HUES48 (cell line): ENCODE measurements at regions not wholly inside any gene's neighbourhood (a gene's known extent, or its start where the extent isn't known, plus 50 kb on each side); places are given as distances from the start of the nearest gene placed in this dataset.

ENCODE experiments used
- H3K27ac ChIP-seq: one replicate; pipeline ENCODE4 v1.7.0; 2013; ENCODE audit warnings: low read depth, low read length, inconsistent platforms
- H3K27me3 ChIP-seq: 2 replicates; pipeline ENCODE4 v1.6.1; 2013; ENCODE audit warnings: mild to moderate bottlenecking, low read length; ENCODE audit not compliant: control insufficient read depth, insufficient read depth
- H3K36me3 ChIP-seq: 2 replicates; pipeline ENCODE4 v1.6.1; 2013; ENCODE audit warnings: low read length; ENCODE audit not compliant: control insufficient read depth, insufficient read depth
- H3K4me1 ChIP-seq: 2 replicates; pipeline ENCODE4 v1.6.1; 2013; ENCODE audit warnings: mild to moderate bottlenecking, low read length; ENCODE audit not compliant: control insufficient read depth, insufficient read depth
- H3K4me3 ChIP-seq: 2 replicates; pipeline ENCODE4 v1.5.1; 2013; ENCODE audit warnings: mild to moderate bottlenecking, low read depth, low read length
- H3K9ac ChIP-seq: 2 replicates; pipeline ENCODE4 v1.6.1; 2013; ENCODE audit warnings: mild to moderate bottlenecking, low read depth, low read length, moderate library complexity
- H3K9me3 ChIP-seq: 2 replicates; pipeline ENCODE4 v1.6.1; 2013; ENCODE audit warnings: low read length; ENCODE audit not compliant: control insufficient read depth, insufficient read depth

- H3K27ac ChIP-seq: no peak overlapping the region
- H3K4me3 ChIP-seq: no peak overlapping the region
- H3K36me3 ChIP-seq: no peaks in the 10 kb centered on the region
- no peaks in the 10 kb centered on the region for H3K4me1 ChIP-seq
- no peaks in the 10 kb centered on the region; the same call in 1 of the 2 replicates for H3K9me3 ChIP-seq
- no peaks in the 10 kb centered on the region for H3K27me3 ChIP-seq
- no peak overlapping the region for H3K9ac ChIP-seq
Observed at GRCh38 chr12:72839696-72840095, 567.5 kb downstream of the TRHDE start.

DNA sequence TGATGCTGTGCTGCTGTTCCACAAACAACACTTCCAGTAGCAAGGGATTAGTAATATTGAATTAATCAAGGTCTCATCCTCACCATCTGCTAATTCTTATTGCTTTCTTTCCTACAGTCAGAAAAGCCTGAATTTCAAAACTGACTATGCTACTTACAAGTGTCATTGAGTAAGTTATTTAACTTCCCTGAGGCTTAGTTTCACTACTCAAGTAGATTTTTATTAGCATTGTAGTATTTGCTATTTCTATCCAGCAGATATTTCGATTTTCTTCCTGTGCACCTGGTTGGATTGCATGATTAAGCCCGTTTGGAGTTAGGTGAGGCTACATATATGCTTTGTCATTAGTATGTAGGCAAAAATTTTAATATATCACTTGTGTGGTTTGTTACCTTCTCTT lies 591.5 kb downstream of the TRHDE start:
- Histone ChIP-seq H3K36me3 (no peaks in the 10 kb centered on the region), H3K4me1 (no peaks in the 10 kb centered on the region), H3K27me3 (no peaks in the 10 kb centered on the region), H3K27ac (no peak overlapping the region), H3K9me3 (no peaks in the 10 kb centered on the region; the same call in 1 of the 2 replicates), H3K4me3 (no peak overlapping the region), H3K9ac (no peak overlapping the region)

DNA sequence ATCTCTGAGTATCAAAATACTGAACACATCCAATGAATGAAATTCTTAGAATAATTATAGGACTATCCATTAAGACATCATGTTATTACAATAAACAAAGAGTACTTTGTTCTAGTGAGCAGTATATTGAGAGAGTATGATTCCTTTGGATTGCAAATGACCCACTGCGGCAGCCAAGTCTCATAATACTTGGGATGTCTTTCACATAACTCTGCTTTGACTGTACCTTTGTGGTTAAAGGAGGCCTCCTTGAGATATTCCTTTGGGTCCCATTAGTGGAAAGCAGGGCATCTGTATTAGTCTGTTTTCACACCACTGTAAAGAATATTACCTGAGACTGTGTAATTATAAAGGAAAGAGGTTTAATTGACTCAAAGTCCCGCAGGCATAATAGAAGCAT lies 593.8 kb downstream of the TRHDE start:
- Histone ChIP-seq H3K27ac (no peak overlapping the region), H3K4me1 (no peaks in the 10 kb centered on the region), H3K4me3 (no peak overlapping the region), H3K9me3 (no peaks in the 10 kb centered on the region), H3K9ac (no peak overlapping the region), H3K27me3 (no peaks in the 10 kb centered on the region), H3K36me3 (no peaks in the 10 kb centered on the region)

DNA sequence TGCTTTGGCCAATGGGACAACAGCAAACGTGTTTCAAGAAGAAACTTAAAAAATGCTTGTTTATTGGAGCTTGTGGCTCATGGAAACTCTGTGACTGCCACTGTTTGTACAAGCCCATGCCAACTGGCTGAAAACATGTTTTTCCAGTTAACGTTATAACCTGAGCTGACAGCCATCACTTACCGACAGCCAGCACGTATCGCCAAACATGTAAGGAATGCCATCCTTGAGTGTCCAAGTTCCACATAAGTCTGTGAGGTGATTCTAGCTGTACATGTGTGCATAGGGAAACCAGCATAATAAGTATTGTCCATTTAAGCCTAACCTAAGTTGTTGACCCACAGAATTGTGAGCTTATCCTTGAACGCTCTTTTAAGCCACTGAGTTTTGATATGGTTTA lies 596.9 kb downstream of the TRHDE start:
- Histone ChIP-seq H3K4me1 (peaks cover 16% of the 10 kb centered on the region), H3K27me3 (no peaks in the 10 kb centered on the region), H3K36me3 (no peaks in the 10 kb centered on the region), H3K27ac (no peak overlapping the region), H3K9me3 (no peaks in the 10 kb centered on the region), H3K9ac (no peak overlapping the region), H3K4me3 (no peak overlapping the region)

GRCh38 chr12:72872238-72872887 lies 600.2 kb downstream of the TRHDE start:
- Histone ChIP-seq H3K27ac (peak overlapping the region; percentile 81), H3K36me3 (no peaks in the 10 kb centered on the region), H3K4me3 (no peak overlapping the region)

DNA sequence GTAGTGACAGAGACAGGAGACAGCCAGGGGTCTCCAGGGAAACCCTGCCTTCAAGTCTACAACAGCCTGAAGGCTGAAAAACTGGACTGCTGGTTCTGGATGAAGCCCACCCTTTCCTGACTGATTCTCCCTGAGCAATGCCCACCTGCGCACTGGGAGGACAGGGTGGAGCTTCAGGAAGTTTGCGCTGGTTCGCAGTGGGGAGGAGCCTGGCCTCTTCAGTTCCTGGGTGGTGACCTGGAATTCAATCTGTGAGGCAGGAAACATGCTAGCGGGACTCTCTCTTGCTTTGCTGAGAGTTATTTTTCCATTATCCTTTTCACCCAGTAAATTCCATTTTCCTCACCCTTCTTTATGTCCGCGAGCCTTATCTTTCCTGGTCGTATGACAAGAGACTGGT lies 600.8 kb downstream of the TRHDE start:
- Histone ChIP-seq H3K4me1 (peaks cover 16% of the 10 kb centered on the region), H3K4me3 (no peak overlapping the region), H3K36me3 (no peaks in the 10 kb centered on the region), H3K27ac (peak overlapping the region; percentile 81), H3K9me3 (0 out of 2 replicates have a peak, but pooled peaks cover 7% of the 10 kb centered on the region), H3K9ac (no peak overlapping the region), H3K27me3 (no peaks in the 10 kb centered on the region)

More at GRCh38 chr12:72872238-72872887, 600.2 kb downstream of the TRHDE start:
- 0 out of 2 replicates have a peak, but pooled peaks cover 7% of the 10 kb centered on the region for H3K9me3 ChIP-seq
- H3K4me1 ChIP-seq: peaks cover 16% of the 10 kb centered on the region
- H3K27me3 ChIP-seq: no peaks in the 10 kb centered on the region
- H3K9ac ChIP-seq: no peak overlapping the region

- H3K27me3 ChIP-seq: no peaks in the 10 kb centered on the region
- H3K4me3 ChIP-seq: no peak overlapping the region
- peaks cover 16% of the 10 kb centered on the region; the same call in 1 of the 2 replicates for H3K9me3 ChIP-seq
- peaks cover 16% of the 10 kb centered on the region for H3K4me1 ChIP-seq
- no peak overlapping the region for H3K27ac ChIP-seq
- H3K9ac ChIP-seq: no peak overlapping the region
- H3K36me3 ChIP-seq: no peaks in the 10 kb centered on the region
Observed at GRCh38 chr12:72876092-72876491, 603.9 kb downstream of the TRHDE start.

- Histone ChIP-seq H3K36me3 (no peaks in the 10 kb centered on the region), H3K27me3 (no peaks in the 10 kb centered on the region), H3K4me3 (no peak overlapping the region), H3K4me1 (peaks cover 31% of the 10 kb centered on the region), H3K27ac (no peak overlapping the region), H3K9me3 (no peaks in the 10 kb centered on the region), H3K9ac (no peak overlapping the region)
Observed at GRCh38 chr12:72888693-72889092, 616.5 kb downstream of the TRHDE start.

GRCh38 chr12:72889791-72890190 lies 617.6 kb downstream of the TRHDE start:
- no peak overlapping the region for H3K27ac ChIP-seq
- peaks cover 31% of the 10 kb centered on the region for H3K4me1 ChIP-seq
- H3K27me3 ChIP-seq: no peaks in the 10 kb centered on the region
- no peaks in the 10 kb centered on the region for H3K9me3 ChIP-seq
- no peak overlapping the region for H3K4me3 ChIP-seq
- no peaks in the 10 kb centered on the region for H3K36me3 ChIP-seq
- no peak overlapping the region for H3K9ac ChIP-seq

DNA sequence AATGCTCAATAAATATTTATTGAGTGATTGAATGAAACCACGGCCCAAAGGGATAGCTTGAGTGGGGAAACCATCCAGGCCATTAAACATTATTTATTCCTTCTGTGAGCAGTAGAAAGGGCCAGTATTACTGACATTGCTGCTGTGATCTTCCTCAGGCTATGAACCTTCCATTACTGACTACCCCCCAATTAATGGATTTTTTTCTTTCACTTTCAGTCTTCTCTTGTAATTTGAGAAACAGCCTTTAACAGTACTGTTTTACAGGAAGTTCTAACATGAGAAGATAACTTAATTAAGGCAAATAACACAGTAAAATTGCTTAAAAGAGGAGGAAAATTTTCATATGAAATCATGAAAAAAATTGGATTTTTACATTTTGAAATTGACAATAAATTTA lies 629.5 kb downstream of the TRHDE start:
- Histone ChIP-seq H3K9ac (no peak overlapping the region), H3K4me3 (no peak overlapping the region), H3K27me3 (no peaks in the 10 kb centered on the region), H3K9me3 (no peaks in the 10 kb centered on the region), H3K36me3 (no peaks in the 10 kb centered on the region), H3K4me1 (no peaks in the 10 kb centered on the region), H3K27ac (no peak overlapping the region)

DNA sequence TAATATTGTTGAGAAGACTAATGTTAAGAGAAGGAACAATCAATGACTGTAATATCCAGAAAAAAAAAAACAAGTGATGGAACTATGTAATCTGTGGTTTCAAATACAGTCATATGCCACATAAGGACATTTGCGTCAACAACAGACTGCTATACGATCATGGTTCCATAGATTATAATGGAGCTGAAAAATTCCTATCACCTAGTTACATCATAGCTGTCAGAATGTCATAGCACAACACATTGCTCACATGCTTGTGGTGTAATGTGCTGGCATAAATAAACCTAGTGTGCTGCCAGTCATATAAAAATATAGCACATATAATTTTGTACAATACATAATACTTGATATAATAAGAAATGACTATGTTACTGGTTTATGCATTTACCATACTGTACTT lies 653.5 kb downstream of the TRHDE start:
- Histone ChIP-seq H3K36me3 (no peaks in the 10 kb centered on the region), H3K4me1 (no peaks in the 10 kb centered on the region; the same call in 1 of the 2 replicates), H3K27me3 (no peaks in the 10 kb centered on the region), H3K27ac (no peak overlapping the region), H3K4me3 (no peak overlapping the region), H3K9me3 (no peaks in the 10 kb centered on the region), H3K9ac (no peak overlapping the region)
